ENCODE measurements at regions not wholly inside any gene's neighbourhood (a gene's known extent, or its start where the extent isn't known, plus 50 kb on each side); places are given as distances from the start of the nearest gene placed in this dataset.

GRCh38 chr6:163951326-163951725 lies 536.8 kb downstream of the QKI start:
- CTCF ChIA-PET (ENCODE audit: low intra/inter-chr PET ratio, low total read pairs): no interaction called here
- Histone ChIP-seq H3K79me2 (ENCODE audit: insufficient read depth, low read length) (no peaks in the 10 kb centered on the region), H3K9ac (ENCODE audit: insufficient read depth, low read depth, low read length) (no peak overlapping the region), H3K27me3 (ENCODE audit: control insufficient read depth in 1 of 2, insufficient read depth in 2 of 2, low read length in 2 of 2) (peaks cover 0 to 15% of the 10 kb centered on the region in 2 experiments; a peak in 1 of 5 replicates), H3K36me3 (replicated peaks in 1 of 2; ENCODE audit: control insufficient read depth in 1 of 2, insufficient read depth in 2 of 2, low read length in 2 of 2) (no peaks in the 10 kb centered on the region), H4K20me1 (ENCODE audit: insufficient read depth, low read length) (no peaks in the 10 kb centered on the region), H3K4me1 (ENCODE audit: insufficient read depth, low read length) (no peaks in the 10 kb centered on the region), H2AFZ (ENCODE audit: low read length) (no peak overlapping the region), H3K4me2 (ENCODE audit: low read depth, low read length) (no peak overlapping the region), H3K27ac (ENCODE audit: extremely low read length, insufficient read depth, low read length) (no peak overlapping the region), H3K9me3 (ENCODE audit: low read length) (no peaks in the 10 kb centered on the region), H3K4me3 (replicated peaks in 1 of 3; ENCODE audit: insufficient read depth in 1 of 3, low read depth in 2 of 3, low read length in 3 of 3) (no peak overlapping the region)
- POLR2A ChIA-PET: no interaction called here
- FAIRE-seq: no peak
- no TSS peak for BruUV-seq (replicated peaks)
- in situ Hi-C loops (cut with HindIII; ENCODE audit: extremely low pct_ligation_motif_present, low pct_unique_long_range_greater_than_20kb) (loop anchor here (10.0 kb wide), 1 partner anchor 527 kb away; no protein-coding TSS in a partner anchor), intact Hi-C loops (cut with micrococcal nuclease; ENCODE audit: unreplicated experiment) (no loop called here)
- no peak for DNase-seq (ENCODE audit: low spot score)
- 66% methylated on average over 5 of the region's 5 CpGs for WGBS (ENCODE audit: low lambda C conversion rate)
- no peak for TF ChIP-seq ZBTB44 (CRISPR knock-in tag; IDR thresholded peaks at IDR 0.05)
- TF ChIP-seq TP53 (CRISPR knock-in tag; conservative IDR thresholded peaks at IDR 0.05): no peak
- TF ChIP-seq SMAD3 (CRISPR knock-in tag; IDR thresholded peaks at IDR 0.05): no peak
- no peak for TF ChIP-seq ZNF747 (CRISPR knock-in tag; IDR thresholded peaks at IDR 0.05; ENCODE audit: borderline replicate concordance)
- TF ChIP-seq CREB1 (IDR thresholded peaks at IDR 0.05): no peak
- TF ChIP-seq CREB1 (CRISPR knock-in tag; IDR thresholded peaks at IDR 0.05): no peak
- TF ChIP-seq ZFP37 (CRISPR knock-in tag; IDR thresholded peaks at IDR 0.05; ENCODE audit: borderline replicate concordance): no peak
- TF ChIP-seq ERF (CRISPR knock-in tag; IDR thresholded peaks at IDR 0.05): no peak
- no peak for TF ChIP-seq TERF1 (CRISPR knock-in tag; IDR thresholded peaks at IDR 0.05)
- ATAC-seq: no peak

Measured in HepG2 (cell line).